K562 (cell line): ENCODE measurements at regions not wholly inside any gene's neighbourhood (a gene's known extent, or its start where the extent isn't known, plus 50 kb on each side); places are given as distances from the start of the nearest gene placed in this dataset.
"Not testable (repeated sequence)": the region's sequence is repeated elsewhere in the genome, so short reads cannot be mapped to it uniquely, and the experiment has no call there.

Source experiments
- ATAC-seq: fragments of 200-7000 bp; cut with Tn5 transposase; 3 replicates; pipeline ENCODE4 v1.9.1; 2020; ENCODE audit warnings: moderate library complexity
- BruUV-seq: library from RNA; stranded (reverse); fragments of 400-500 nt; replicated peaks from 2 replicates; lab custom pipeline; 2021; lab: Mats Ljungman, UMichigan
- CTCF ChIA-PET: fragments of 300-600 bp; formaldehyde crosslinking; extraction: SDS; loops from one replicate; lab custom pipeline; 2021; ENCODE audit warnings: low intra/inter-chr PET ratio; lab: Yijun Ruan, JAX
- POLR2A ChIA-PET: fragments of 300-600, 350-650 bp; sonication (Branson Sonifier 250); formaldehyde crosslinking; extraction: SDS; loops from one replicate; lab custom pipeline; 2021; ENCODE audit warnings: antibody characterized with exemption, inconsistent platforms; lab: Yijun Ruan, JAX
- DNase-seq, 4 experiments: peaks; one replicate each; pipeline versions ENCODE4 v3.0.0 to v3.0.0-alpha.2; 2011 to 2018; ENCODE audit warnings: low spot score in 3 of 4, mixed read lengths in 3 of 4; ENCODE audit errors: extremely low read depth in 1 of 4
- FAIRE-seq: peaks from 2 replicates; lab custom pipeline; 2011; peaks lifted over from hg19 to GRCh38; lab: Jason Lieb, UNC
- H2AFZ ChIP-seq: 2 replicates; pipeline ENCODE4 v1.6.0; 2011; ENCODE audit warnings: low read depth, low read length, control low read depth, inconsistent platforms
- H3K27ac ChIP-seq: fragments of 200-600 bp; 3 replicates; pipeline ENCODE4 v1.8.0; 2011; ENCODE audit warnings: low read depth, mild to moderate bottlenecking, control low read depth, inconsistent platforms, low read length, moderate library complexity, mixed read lengths; ENCODE audit errors: extremely low read depth
- H3K27me3 ChIP-seq, 2 experiments: fragments of 300-600 bp in 1 of 2; 2 replicates in 1 of 2; 3 replicates in 1 of 2; pipeline versions ENCODE4 v1.6.0 to v1.8.0; 2011; ENCODE audit warnings: inconsistent platforms in 2 of 2, low read length in 2 of 2, mild to moderate bottlenecking in 1 of 2, mixed read lengths in 1 of 2, moderate library complexity in 1 of 2; ENCODE audit not compliant: control insufficient read depth in 2 of 2, insufficient read depth in 2 of 2
- H3K36me3 ChIP-seq: fragments of 300-600 bp; 3 replicates; pipeline ENCODE4 v1.8.0; 2011; ENCODE audit warnings: mild to moderate bottlenecking, low read length, inconsistent platforms; ENCODE audit not compliant: control insufficient read depth, insufficient read depth
- H3K4me1 ChIP-seq, 2 experiments: fragments of 200-600 bp in 1 of 2; replicated peaks in 1 of 2; 2 replicates in 1 of 2; 3 replicates in 1 of 2; pipeline versions ENCODE4 v1.5.1 to v1.8.0; 2011; ENCODE audit warnings: inconsistent platforms in 2 of 2, low read length in 2 of 2, mild to moderate bottlenecking in 1 of 2, mixed read lengths in 1 of 2, moderate library complexity in 1 of 2; ENCODE audit not compliant: control insufficient read depth in 2 of 2, insufficient read depth in 2 of 2
- H3K4me2 ChIP-seq: 2 replicates; pipeline ENCODE4 v1.6.1; 2011; ENCODE audit warnings: low read length, control low read depth, inconsistent platforms, mixed read lengths; ENCODE audit not compliant: insufficient read depth
- H3K4me3 ChIP-seq: fragments of 200-600 bp; sonication (generic), shearing (Covaris generic); 2 replicates; pipeline ENCODE4 v1.5.1; 2016; ENCODE audit warnings: control low read depth, inconsistent platforms
- H3K79me2 ChIP-seq: fragments of 200-600 bp; 3 replicates; pipeline ENCODE4 v1.8.0; 2011; ENCODE audit warnings: low read length, inconsistent platforms; ENCODE audit not compliant: control insufficient read depth, insufficient read depth
- H3K9ac ChIP-seq, 2 experiments: 2 replicates each; pipeline versions ENCODE4 v1.6.0 to v1.6.1; 2011; ENCODE audit warnings: low read depth in 2 of 2, low read length in 2 of 2, control low read depth in 1 of 2, inconsistent platforms in 1 of 2, mild to moderate bottlenecking in 1 of 2, mixed read lengths in 1 of 2; ENCODE audit not compliant: insufficient read depth in 1 of 2
- H3K9me1 ChIP-seq: one replicate; pipeline ENCODE4 v1.6.0; 2011; ENCODE audit warnings: inconsistent platforms, mild to moderate bottlenecking, low read length, moderate library complexity; ENCODE audit not compliant: control insufficient read depth, insufficient read depth
- H3K9me3 ChIP-seq: replicated peaks from 2 replicates; pipeline ENCODE4 v1.5.1; 2011; ENCODE audit warnings: low read depth, low read length, inconsistent platforms; ENCODE audit not compliant: control insufficient read depth, insufficient read depth
- H4K20me1 ChIP-seq: replicated peaks from 2 replicates; pipeline ENCODE4 v1.6.1; 2011; ENCODE audit warnings: low read length, inconsistent platforms, mixed read lengths; ENCODE audit not compliant: control insufficient read depth, insufficient read depth
- CC2D1A ChIP-seq: fragments of 450-650 bp; IDR thresholded peaks from 2 replicates; pipeline ENCODE4 v1.6.1; 2017; ENCODE audit warnings: mild to moderate bottlenecking
- FOS ChIP-seq: IDR thresholded peaks from 3 replicates; pipeline ENCODE4 v1.6.1; 2011; ENCODE audit not compliant: insufficient read length; ENCODE audit errors: extremely low read depth
- NFYB ChIP-seq: IDR thresholded peaks from 2 replicates; pipeline ENCODE4 v1.6.1; 2011; ENCODE audit warnings: mild to moderate bottlenecking, moderate library complexity; ENCODE audit not compliant: insufficient read length; ENCODE audit errors: extremely low read depth
- WGBS: fragments of 100-300 bp; shearing (Covaris generic); methylation state at CpG from one replicate; pipeline ENCODE4 v1.1.6; 2016; ENCODE audit warnings: low coverage, mixed read lengths; ENCODE audit not compliant: insufficient coverage; ENCODE audit errors: missing lambda C conversion rate; 5-methylcytosine and 5-hydroxymethylcytosine counted together
- in situ Hi-C: fragments of 300-500 bp; cut with MboI; formaldehyde crosslinking; loops from 4 replicates; pipeline ENCODE4 v1.15.0; 2018; ENCODE audit warnings: inconsistent platforms, mixed read lengths
- intact Hi-C: fragments of 100-400 bp; cut with micrococcal nuclease; formaldehyde crosslinking; loops from 2 replicates; pipeline ENCODE4 v1.14.2; 2022
- TF ChIP-seq, protein P1 (sequence below): fragments of 450-650 bp; IDR thresholded peaks from 2 replicates; pipeline ENCODE4 v1.6.1; 2016

GRCh38 chr7:152538346-152539189 is 102.8 kb upstream of the KMT2C start:
- in situ Hi-C loops, BruUV-seq, H3K9me3 ChIP-seq, H3K9ac ChIP-seq, H3K36me3 ChIP-seq, DNase-seq, H3K79me2 ChIP-seq, H4K20me1 ChIP-seq, CTCF ChIA-PET, H3K4me2 ChIP-seq, intact Hi-C loops, H3K4me1 ChIP-seq, ATAC-seq, H3K4me3 ChIP-seq, H3K27ac ChIP-seq, H3K9me1 ChIP-seq: not testable (repeated sequence)
- FAIRE-seq: peak; percentile 72
- TF ChIP-seq, protein P1, sequence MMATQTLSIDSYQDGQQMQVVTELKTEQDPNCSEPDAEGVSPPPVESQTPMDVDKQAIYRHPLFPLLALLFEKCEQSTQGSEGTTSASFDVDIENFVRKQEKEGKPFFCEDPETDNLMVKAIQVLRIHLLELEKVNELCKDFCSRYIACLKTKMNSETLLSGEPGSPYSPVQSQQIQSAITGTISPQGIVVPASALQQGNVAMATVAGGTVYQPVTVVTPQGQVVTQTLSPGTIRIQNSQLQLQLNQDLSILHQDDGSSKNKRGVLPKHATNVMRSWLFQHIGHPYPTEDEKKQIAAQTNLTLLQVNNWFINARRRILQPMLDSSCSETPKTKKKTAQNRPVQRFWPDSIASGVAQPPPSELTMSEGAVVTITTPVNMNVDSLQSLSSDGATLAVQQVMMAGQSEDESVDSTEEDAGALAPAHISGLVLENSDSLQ: 0 out of 2 replicates have a peak, but pooled peaks have one; percentile 9
- TF ChIP-seq FOS (peak; percentile 20), CC2D1A (0 out of 2 replicates have a peak, but pooled peaks have one; percentile 37), NFYB (peak; percentile 85)
- POLR2A ChIA-PET: interaction anchor here (1.1 kb wide), 1 partner anchor 38 kb away, joined by 3 read pairs; no protein-coding TSS in a partner anchor
- Histone ChIP-seq H2AFZ (peak overlapping the region; percentile 74), H3K27me3 (peaks cover 10 to 12% of the 10 kb centered on the region in 2 experiments; a peak in 4 of 5 replicates)
- WGBS: 69% methylated on average over 35 of the region's 46 CpGs
